Activated naive CD4-positive, alpha-beta T cell treated with anti-CD3 and anti-CD28 coated beads, Interleukin-2, amount 50 U/mL, for 72 hours (primary cell): ENCODE measurements at regions not wholly inside any gene's neighbourhood (a gene's known extent, or its start where the extent isn't known, plus 50 kb on each side); places are given as distances from the start of the nearest gene placed in this dataset.
"Not testable (repeated sequence)": the region's sequence is repeated elsewhere in the genome, so short reads cannot be mapped to it uniquely, and the experiment has no call there.

ENCODE experiments used
- ATAC-seq, 2 donors: fragments of 150-1000 bp; cut with Tn5 transposase; 2 replicates each; pipeline ENCODE4 v1.10.0; 2021; ENCODE audit warnings: mild to moderate bottlenecking in 2 of 2, moderate library complexity in 2 of 2
- DNase-seq, 2 donors: peaks; one replicate each; pipeline ENCODE4 v3.0.0; 2021 to 2022; ENCODE audit warnings: low spot score in 2 of 2
- H3K27ac Mint-ChIP-seq, 2 donors: one replicate each; pipeline ENCODE4 v1.8.0; 2022; ENCODE audit warnings: mild to moderate bottlenecking in 2 of 2, mixed read lengths in 2 of 2
- H3K36me3 Mint-ChIP-seq, 2 donors: one replicate each; pipeline ENCODE4 v1.8.0; 2022; ENCODE audit warnings: mixed read lengths in 2 of 2
- H3K9me3 Mint-ChIP-seq, 2 donors: one replicate each; pipeline ENCODE4 v1.8.0; 2022; ENCODE audit warnings: mixed read lengths in 2 of 2

- not testable (repeated sequence) for DNase-seq, ATAC-seq, H3K27ac Mint-ChIP-seq, H3K9me3 Mint-ChIP-seq, H3K36me3 Mint-ChIP-seq
Measured at GRCh38 chr4:141333456-141334230, 112.9 kb downstream of the ZNF330 start.

- DNase-seq (no peak), ATAC-seq (no peak)
- no peak overlapping the region for H3K27ac Mint-ChIP-seq
- no peaks in the 10 kb centered on the region for H3K36me3 Mint-ChIP-seq
- no peaks in the 10 kb centered on the region for H3K9me3 Mint-ChIP-seq
Measured at GRCh38 chr4:141335166-141335565, 114.5 kb downstream of the ZNF330 start.

GRCh38 chr4:141338238-141338637, 117.5 kb downstream of the ZNF330 start:
- Mint-ChIP-seq H3K36me3 (no peaks in the 10 kb centered on the region), H3K27ac (no peak overlapping the region), H3K9me3 (no peaks in the 10 kb centered on the region)
- ATAC-seq (no peak), DNase-seq (no peak)

GRCh38 chr4:141339391-141339790, 118.7 kb downstream of the ZNF330 start:
- H3K27ac Mint-ChIP-seq = no peak overlapping the region
- ATAC-seq = no peak
- DNase-seq = no peak
- no peaks in the 10 kb centered on the region for H3K9me3 Mint-ChIP-seq
- no peaks in the 10 kb centered on the region for H3K36me3 Mint-ChIP-seq

GRCh38 chr4:141339966-141340365, 119.3 kb downstream of the ZNF330 start:
- no peaks in the 10 kb centered on the region for H3K36me3 Mint-ChIP-seq
- no peak overlapping the region for H3K27ac Mint-ChIP-seq

GRCh38 chr4:141340458-141340857, 119.8 kb downstream of the ZNF330 start:
- H3K27ac Mint-ChIP-seq = no peak overlapping the region
- no peak for DNase-seq
- H3K36me3 Mint-ChIP-seq = no peaks in the 10 kb centered on the region
- no peaks in the 10 kb centered on the region for H3K9me3 Mint-ChIP-seq
- no peak for ATAC-seq

More at GRCh38 chr4:141339966-141340365, 119.3 kb downstream of the ZNF330 start:
- no peak for ATAC-seq
- no peaks in the 10 kb centered on the region for H3K9me3 Mint-ChIP-seq
- DNase-seq = no peak

GRCh38 chr4:141346144-141346543, 125.4 kb downstream of the ZNF330 start:
- H3K36me3 Mint-ChIP-seq = no peaks in the 10 kb centered on the region
- no peak for DNase-seq
- H3K9me3 Mint-ChIP-seq = no peaks in the 10 kb centered on the region
- no peak overlapping the region for H3K27ac Mint-ChIP-seq
- no peak for ATAC-seq

GRCh38 chr4:141347684-141348083, 127.0 kb downstream of the ZNF330 start:
- no peak for ATAC-seq
- no peaks in the 10 kb centered on the region for H3K9me3 Mint-ChIP-seq
- H3K36me3 Mint-ChIP-seq = no peaks in the 10 kb centered on the region
- no peak for DNase-seq
- H3K27ac Mint-ChIP-seq = no peak overlapping the region

GRCh38 chr4:141348125-141348524, 127.4 kb downstream of the ZNF330 start:
- Mint-ChIP-seq H3K9me3 (no peaks in the 10 kb centered on the region), H3K27ac (no peak overlapping the region), H3K36me3 (no peaks in the 10 kb centered on the region)
- ATAC-seq = no peak
- DNase-seq = no peak

GRCh38 chr4:141348573-141348972, 127.9 kb downstream of the ZNF330 start:
- ATAC-seq = no peak
- no peak for DNase-seq
- Mint-ChIP-seq H3K9me3 (no peaks in the 10 kb centered on the region), H3K27ac (no peak overlapping the region), H3K36me3 (no peaks in the 10 kb centered on the region)

GRCh38 chr4:141349236-141349635, 128.5 kb downstream of the ZNF330 start:
- no peak for ATAC-seq
- Mint-ChIP-seq H3K9me3 (no peaks in the 10 kb centered on the region), H3K27ac (no peak overlapping the region)

GRCh38 chr4:141350122-141350905, 129.6 kb downstream of the ZNF330 start:
- no peak for DNase-seq
- Mint-ChIP-seq H3K36me3 (no peaks in the 10 kb centered on the region), H3K9me3 (no peaks in the 10 kb centered on the region), H3K27ac (no peak overlapping the region)
- ATAC-seq = no peak

More at GRCh38 chr4:141349236-141349635, 128.5 kb downstream of the ZNF330 start:
- no peaks in the 10 kb centered on the region for H3K36me3 Mint-ChIP-seq
- DNase-seq = no peak

GRCh38 chr4:141352331-141352730, 131.6 kb downstream of the ZNF330 start:
- no peak for ATAC-seq
- no peaks in the 10 kb centered on the region for H3K36me3 Mint-ChIP-seq
- H3K27ac Mint-ChIP-seq = no peak overlapping the region
- no peaks in the 10 kb centered on the region for H3K9me3 Mint-ChIP-seq
- DNase-seq = no peak

- DNase-seq (no peak), ATAC-seq (no peak)
- Mint-ChIP-seq H3K27ac (no peak overlapping the region), H3K9me3 (no peaks in the 10 kb centered on the region), H3K36me3 (no peaks in the 10 kb centered on the region)
Measured at GRCh38 chr4:141352909-141353525, 132.3 kb downstream of the ZNF330 start.

- no peaks in the 10 kb centered on the region for H3K36me3 Mint-ChIP-seq
- DNase-seq (no peak), ATAC-seq (no peak)
- H3K9me3 Mint-ChIP-seq = peaks cover 4 to 5% of the 10 kb centered on the region in 2 donors
- H3K27ac Mint-ChIP-seq = no peak overlapping the region
Measured at GRCh38 chr4:141356321-141356962, 135.7 kb downstream of the ZNF330 start.

- no peaks in the 10 kb centered on the region for H3K36me3 Mint-ChIP-seq
- no peak for ATAC-seq
- DNase-seq = no peak
- peaks cover 4 to 5% of the 10 kb centered on the region in 2 donors for H3K9me3 Mint-ChIP-seq
- no peak overlapping the region for H3K27ac Mint-ChIP-seq
Measured at GRCh38 chr4:141356963-141357335, 136.3 kb downstream of the ZNF330 start.

- not testable (repeated sequence) for ATAC-seq, H3K36me3 Mint-ChIP-seq, H3K9me3 Mint-ChIP-seq, DNase-seq, H3K27ac Mint-ChIP-seq
Measured at GRCh38 chr4:141368241-141368640, 147.5 kb downstream of the ZNF330 start.
